SK-N-SH treated with all-trans-retinoic acid at 6 μM for 48 hours (cell line): ENCODE measurements at regions not wholly inside any gene's neighbourhood (a gene's known extent, or its start where the extent isn't known, plus 50 kb on each side); places are given as distances from the start of the nearest gene placed in this dataset.
"Not testable (repeated sequence)": the region's sequence is repeated elsewhere in the genome, so short reads cannot be mapped to it uniquely, and the experiment has no call there.

Source experiments
- ARNTL ChIP-seq: fragments of 450-650 bp; formaldehyde crosslinking; IDR thresholded peaks from 2 replicates; pipeline ENCODE4 v1.5.0; 2020; ENCODE audit warnings: low read depth, mild to moderate bottlenecking, moderate library complexity, borderline replicate concordance
- CREB5 ChIP-seq: fragments of 250-450 bp; sonication (Bioruptor Pico); IDR thresholded peaks from 2 replicates; pipeline ENCODE4 v1.5.1; 2020; ENCODE audit warnings: low read depth, mild to moderate bottlenecking, moderate library complexity
- PATZ1 ChIP-seq: fragments of 250-450 bp; sonication (Bioruptor Pico); IDR thresholded peaks from 2 replicates; pipeline ENCODE4 v1.8.0; 2020; ENCODE audit warnings: mild to moderate bottlenecking, moderate library complexity, borderline replicate concordance
- RARB ChIP-seq: fragments of 250-450 bp; sonication (Bioruptor Pico); IDR thresholded peaks from 2 replicates; pipeline ENCODE4 v1.8.0; 2021; ENCODE audit warnings: mild to moderate bottlenecking, moderate library complexity
- SNAI2 ChIP-seq: fragments of 250-450 bp; sonication (Bioruptor Pico); IDR thresholded peaks from 2 replicates; pipeline ENCODE4 v1.5.0; 2020; ENCODE audit warnings: mild to moderate bottlenecking, moderate library complexity
- TCF4 ChIP-seq: fragments of 250-450 bp; sonication (Bioruptor Pico); IDR thresholded peaks from 2 replicates; pipeline ENCODE4 v1.8.0; 2021; ENCODE audit warnings: mild to moderate bottlenecking, moderate library complexity, borderline replicate concordance
- ZFP30 ChIP-seq: fragments of 450-650 bp; formaldehyde crosslinking; IDR thresholded peaks from 2 replicates; pipeline ENCODE4 v1.5.0; 2022; ENCODE audit warnings: mild to moderate bottlenecking, moderate library complexity
- ZNF565 ChIP-seq: fragments of 450-650 bp; formaldehyde crosslinking; conservative IDR thresholded peaks from 2 replicates; pipeline ENCODE4 v1.5.0; 2020; ENCODE audit warnings: low read depth, mild to moderate bottlenecking, moderate library complexity
- ZNF70 ChIP-seq: fragments of 450-650 bp; formaldehyde crosslinking; IDR thresholded peaks from 2 replicates; pipeline ENCODE4 v1.5.0; 2020; ENCODE audit warnings: mild to moderate bottlenecking, moderate library complexity
- ZNF8 ChIP-seq: fragments of 450-650 bp; formaldehyde crosslinking; IDR thresholded peaks from 2 replicates; pipeline ENCODE4 v1.5.0; 2020; ENCODE audit warnings: mild to moderate bottlenecking, moderate library complexity

DNA sequence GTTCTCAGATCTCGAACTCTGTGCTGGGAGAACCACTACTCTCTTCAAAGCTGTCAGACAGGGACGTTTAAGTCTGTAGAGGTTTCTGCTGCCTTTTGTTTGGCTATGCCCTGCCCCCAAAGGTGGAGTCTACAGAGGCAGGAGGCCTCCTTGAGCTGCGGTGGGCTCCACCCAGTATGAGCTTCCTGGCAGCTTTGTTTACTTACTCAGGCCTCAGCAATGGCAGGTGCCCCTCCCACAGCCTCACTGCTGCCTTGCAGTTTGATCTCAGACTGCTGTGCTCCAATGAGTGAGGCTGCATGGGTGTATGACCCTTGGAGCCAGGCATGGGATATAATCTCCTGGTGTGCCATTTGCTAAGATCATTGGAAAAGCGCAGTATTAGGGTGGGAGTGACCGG is 75.4 kb upstream of the ANKRD30A start:
- TF ChIP-seq TCF4 (CRISPR knock-in tag); ZNF70 (CRISPR knock-in tag); ARNTL (CRISPR knock-in tag); ZNF565 (CRISPR knock-in tag); CREB5; ZNF8 (CRISPR knock-in tag); PATZ1 (CRISPR knock-in tag); ZFP30; SNAI2 (CRISPR knock-in tag); RARB (CRISPR knock-in tag): not testable (repeated sequence)
